ENCODE measurements at regions not wholly inside any gene's neighbourhood (a gene's known extent, or its start where the extent isn't known, plus 50 kb on each side); places are given as distances from the start of the nearest gene placed in this dataset.

DNA sequence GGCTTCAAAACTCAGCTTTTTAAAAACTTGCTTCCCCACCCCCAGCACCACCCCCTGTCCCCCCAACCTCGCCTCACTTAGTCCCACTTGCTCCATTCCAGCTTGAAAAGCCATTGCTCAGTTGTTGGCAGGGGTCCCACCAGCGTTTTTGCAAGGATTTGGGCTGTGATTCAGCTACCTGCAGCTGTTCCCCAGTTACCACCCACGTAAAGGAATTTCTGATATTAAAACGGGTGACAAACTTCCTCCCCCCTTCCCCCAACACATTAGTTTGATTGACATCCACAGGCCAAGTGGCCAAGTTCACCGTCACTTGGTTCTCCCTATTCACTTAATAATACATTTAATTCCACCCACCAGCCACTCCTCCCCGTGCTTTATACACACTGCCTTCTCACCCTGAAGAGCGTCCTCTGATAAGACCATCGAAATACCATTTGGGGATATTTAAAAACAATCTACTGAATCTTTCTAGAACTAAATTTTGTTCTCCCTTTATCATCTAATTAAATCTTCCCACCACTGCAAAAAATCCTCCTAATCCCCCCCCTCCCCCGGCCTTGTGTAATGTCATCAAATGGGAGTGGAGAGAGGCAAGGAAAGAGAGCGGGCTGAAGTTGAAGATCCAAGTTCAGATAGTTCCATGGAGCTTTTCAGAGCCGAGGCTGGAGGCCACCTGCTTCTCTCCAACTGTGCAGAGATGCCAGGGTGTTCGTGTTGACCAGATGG lies 55.1 kb downstream of the SOX9 start:
- no peak for TF ChIP-seq CTCF (IDR thresholded peaks at IDR 0.05; ENCODE audit: control extremely low read depth, extremely low read depth)
- DNase-seq, result peak; percentile 53 to 65 (median 55)
- Histone ChIP-seq H3K4me3 (no peak overlapping the region), H3K36me3 (ENCODE audit: control insufficient read depth in 4 of 4, insufficient read depth in 4 of 4, low read length in 4 of 4) (no peaks in the 10 kb centered on the region), H3K9me3 (ENCODE audit: control insufficient read depth in 4 of 4, insufficient read depth in 3 of 4, low read length in 3 of 4) (no peaks in the 10 kb centered on the region), H3K9ac (ENCODE audit: insufficient read depth in 1 of 2, low read length in 2 of 2) (no peak overlapping the region), H3K27ac (ENCODE audit: low read depth in 1 of 2, low read length in 1 of 2) (no peak overlapping the region), H3K4me1 (ENCODE audit: control insufficient read depth in 5 of 5, insufficient read depth in 5 of 5, low read length in 5 of 5) (peaks cover 0 to 23% (median 5%) of the 10 kb centered on the region in 5 donors), H3K27me3 (ENCODE audit: control insufficient read depth in 3 of 3, insufficient read depth in 3 of 3, low read length in 2 of 3) (peaks cover 0 to 3% (median 0%) of the 10 kb centered on the region in 3 donors)
- 48 to 58% methylated on average over 12 of the region's 12 CpGs for WGBS, 2 donors
- no peak for ATAC-seq (ENCODE audit: insufficient read depth, low FRiP score)

- DNase-seq, result no peak
- no peak overlapping the region for H3K27ac ChIP-seq (ENCODE audit: low read depth in 1 of 2, low read length in 1 of 2)
- H3K9ac ChIP-seq (ENCODE audit: insufficient read depth in 1 of 2, low read length in 2 of 2), result no peak overlapping the region
- ATAC-seq (ENCODE audit: insufficient read depth, low FRiP score), result no peak
- peaks cover 0 to 23% (median 5%) of the 10 kb centered on the region in 5 donors for H3K4me1 ChIP-seq (ENCODE audit: control insufficient read depth in 5 of 5, insufficient read depth in 5 of 5, low read length in 5 of 5)
- no peak for TF ChIP-seq CTCF (IDR thresholded peaks at IDR 0.05; ENCODE audit: control extremely low read depth, extremely low read depth)
- peaks cover 0 to 3% (median 0%) of the 10 kb centered on the region in 3 donors for H3K27me3 ChIP-seq (ENCODE audit: control insufficient read depth in 3 of 3, insufficient read depth in 3 of 3, low read length in 2 of 3)
- WGBS, 2 donors, result 69 to 79% methylated on average over 3 of the region's 3 CpGs
- H3K9me3 ChIP-seq (ENCODE audit: control insufficient read depth in 4 of 4, insufficient read depth in 3 of 4, low read length in 3 of 4), result no peaks in the 10 kb centered on the region
- H3K4me3 ChIP-seq, result no peak overlapping the region
- no peaks in the 10 kb centered on the region for H3K36me3 ChIP-seq (ENCODE audit: control insufficient read depth in 4 of 4, insufficient read depth in 4 of 4, low read length in 4 of 4)
These were observed 55.7 kb downstream of the SOX9 start for GRCh38 chr17:72176516-72176851.

DNA sequence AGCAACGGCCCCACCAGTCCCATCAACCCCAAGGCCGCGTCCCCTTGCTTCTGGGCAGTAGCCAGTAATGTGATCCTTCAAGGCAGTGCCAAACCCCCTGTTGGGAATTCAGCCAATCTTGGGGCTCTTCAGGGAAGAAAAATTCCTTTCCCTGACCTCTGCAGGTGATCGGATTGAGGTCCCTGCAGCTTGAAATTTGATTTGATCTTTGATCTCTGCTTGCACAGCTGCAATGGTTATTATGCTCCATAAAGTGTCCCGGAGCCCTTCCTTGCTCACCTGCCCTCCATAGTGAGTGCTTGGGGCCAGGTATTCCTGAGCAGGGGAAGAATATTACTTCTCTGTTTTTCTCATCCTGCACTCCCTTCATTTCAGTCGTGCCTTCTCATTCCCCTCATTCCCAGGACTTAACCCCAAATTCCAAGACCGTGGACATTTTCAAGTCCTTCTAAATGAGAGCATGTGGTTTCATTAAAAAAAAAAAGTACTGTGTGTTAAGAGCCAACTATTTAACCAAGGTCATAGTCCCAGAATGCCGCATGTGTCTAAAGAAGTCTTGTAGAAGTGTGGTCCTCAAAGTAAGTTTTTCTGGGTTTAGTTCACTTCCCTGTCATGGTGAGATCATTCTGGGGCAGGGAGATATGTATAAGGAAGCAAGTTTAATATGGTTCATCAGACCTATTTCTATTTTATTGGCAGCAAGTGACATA lies 56.3 kb downstream of the SOX9 start:
- Histone ChIP-seq H3K9me3 (ENCODE audit: control insufficient read depth in 4 of 4, insufficient read depth in 3 of 4, low read length in 3 of 4) (no peaks in the 10 kb centered on the region), H3K4me3 (no peak overlapping the region), H3K27me3 (ENCODE audit: control insufficient read depth in 3 of 3, insufficient read depth in 3 of 3, low read length in 2 of 3) (peaks cover 0 to 3% (median 0%) of the 10 kb centered on the region in 3 donors), H3K4me1 (ENCODE audit: control insufficient read depth in 5 of 5, insufficient read depth in 5 of 5, low read length in 5 of 5) (peaks cover 0 to 18% (median 5%) of the 10 kb centered on the region in 5 donors), H3K36me3 (ENCODE audit: control insufficient read depth in 4 of 4, insufficient read depth in 4 of 4, low read length in 4 of 4) (no peaks in the 10 kb centered on the region), H3K27ac (ENCODE audit: low read depth in 1 of 2, low read length in 1 of 2) (no peak overlapping the region), H3K9ac (ENCODE audit: insufficient read depth in 1 of 2, low read length in 2 of 2) (no peak overlapping the region)
- no peak for TF ChIP-seq CTCF (IDR thresholded peaks at IDR 0.05; ENCODE audit: control extremely low read depth, extremely low read depth)
- ATAC-seq (ENCODE audit: insufficient read depth, low FRiP score) (no peak), DNase-seq (peak in 2 of 3 donors; percentile 18 to 37)
- 52 to 66% methylated on average over 8 of the region's 8 CpGs for WGBS, 2 donors
